Raji (cell line): ENCODE measurements at regions not wholly inside any gene's neighbourhood (a gene's known extent, or its start where the extent isn't known, plus 50 kb on each side); places are given as distances from the start of the nearest gene placed in this dataset.

Experiments
- POLR2A ChIP-seq: IDR thresholded peaks from 2 replicates; pipeline ENCODE4 v1.6.1; 2011; ENCODE audit warnings: low read depth, low read length, control low read depth; ENCODE audit not compliant: insufficient read depth

DNA sequence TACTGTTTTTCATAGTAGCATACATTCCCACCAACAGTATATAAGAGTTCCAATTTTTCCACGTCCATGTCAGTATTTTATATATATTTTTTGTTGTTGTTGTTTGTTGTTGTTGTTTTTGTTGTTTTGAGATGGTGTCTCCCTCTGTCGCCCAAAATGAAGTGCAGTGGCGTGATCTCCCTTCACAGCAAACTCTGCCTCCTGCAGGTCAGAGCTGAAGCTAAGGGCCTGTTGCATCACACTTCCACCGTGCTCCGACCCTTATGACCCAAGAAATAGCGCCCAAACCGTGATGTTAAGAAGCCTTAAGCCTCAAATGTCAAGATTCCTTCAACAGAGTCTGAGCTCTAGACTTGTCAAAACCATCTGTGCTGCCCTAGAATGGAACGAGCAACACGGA lies 2032.3 kb downstream of the MRPL39 start:
- no peak for TF ChIP-seq POLR2A

DNA sequence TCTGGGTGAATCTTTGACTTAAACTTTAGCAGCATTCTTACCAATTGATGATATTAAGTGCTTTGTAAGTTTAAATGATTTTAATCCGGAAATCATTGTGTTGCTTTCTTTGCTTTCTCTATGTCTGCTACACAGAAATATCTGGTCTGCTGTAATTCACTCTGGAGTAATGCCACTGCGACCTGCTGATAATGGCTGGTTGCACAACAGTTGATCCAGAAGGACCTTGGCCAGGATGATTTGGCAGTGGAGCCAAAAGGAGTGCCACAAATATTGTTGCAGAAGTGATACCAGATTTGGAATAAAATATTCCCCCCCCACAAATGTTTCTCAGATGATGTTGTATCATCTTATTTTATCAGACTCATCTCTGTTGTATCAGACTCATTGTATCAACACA lies 2063.9 kb downstream of the MRPL39 start:
- TF ChIP-seq POLR2A = no peak

DNA sequence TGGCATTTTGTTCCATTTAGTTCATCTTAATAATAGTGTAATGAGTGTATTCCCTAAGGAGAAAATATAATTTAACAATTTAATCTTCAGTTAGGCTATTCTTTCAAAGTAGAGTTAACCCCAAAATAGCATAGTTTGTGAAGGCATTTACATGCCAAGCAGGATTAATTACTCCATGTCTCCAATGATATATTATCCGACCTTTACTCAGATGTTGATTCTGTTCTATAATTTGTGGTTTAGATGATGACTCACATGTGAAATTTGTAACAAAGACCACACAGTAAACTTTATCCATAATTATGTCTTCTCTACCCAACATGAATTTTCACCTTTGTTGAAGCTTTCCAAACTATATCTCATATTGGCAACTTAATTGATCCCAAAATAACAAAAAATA lies 2065.2 kb downstream of the MRPL39 start:
- TF ChIP-seq POLR2A = no peak

DNA sequence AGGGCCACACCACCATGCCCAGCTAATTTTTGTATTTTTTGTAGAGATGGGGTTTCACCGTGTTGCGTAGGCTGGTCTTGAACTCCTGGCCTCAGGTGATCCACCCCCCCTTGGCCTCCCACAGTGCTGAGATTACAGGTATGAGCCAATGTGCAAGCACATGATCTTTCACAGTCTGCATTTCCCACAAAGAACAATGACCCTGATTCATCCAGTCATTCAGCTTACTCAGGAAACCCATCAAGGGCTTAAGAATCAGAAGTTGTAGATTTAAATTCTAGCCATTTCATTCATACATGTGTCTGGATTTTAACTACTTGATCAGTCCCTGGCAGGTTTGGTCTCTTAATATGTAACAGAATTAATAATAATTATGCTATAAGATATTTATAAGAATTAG lies 2065.7 kb downstream of the MRPL39 start:
- no peak for TF ChIP-seq POLR2A

DNA sequence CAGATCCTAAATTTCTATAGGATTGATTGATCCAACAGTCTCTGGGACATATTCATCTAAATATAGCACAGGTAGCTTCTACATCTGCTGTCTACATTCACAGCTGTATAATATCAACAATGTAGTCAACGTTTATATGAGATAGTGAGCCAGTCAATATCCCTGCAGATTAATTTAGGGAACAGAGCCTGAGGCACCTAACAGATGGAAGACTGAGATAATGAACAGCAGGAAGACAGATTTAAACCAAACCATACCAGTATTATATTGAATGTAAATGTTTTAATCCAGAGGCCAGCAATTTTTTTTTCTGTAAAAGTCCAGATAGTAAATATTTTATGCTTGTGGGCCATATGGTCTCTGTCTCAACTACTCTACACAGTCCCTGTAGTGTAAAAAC lies 2072.4 kb downstream of the MRPL39 start:
- TF ChIP-seq POLR2A = no peak

DNA sequence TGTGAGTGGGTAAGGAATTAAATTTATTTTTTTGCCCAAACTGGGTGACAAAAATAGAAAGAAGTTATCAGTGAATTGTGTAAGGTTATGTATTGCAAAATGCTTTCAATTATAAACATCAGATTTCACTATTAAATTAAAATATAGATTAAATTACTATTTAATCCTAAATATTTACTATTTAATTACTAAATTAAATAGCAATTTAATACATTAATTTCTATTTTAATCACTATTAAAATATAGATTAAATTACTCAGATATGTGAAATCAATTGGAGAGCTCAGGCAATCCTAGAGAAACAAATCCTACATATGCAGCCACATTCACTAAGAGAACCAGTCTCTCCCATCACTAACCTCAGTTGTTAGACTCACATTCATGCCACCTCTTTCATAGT lies 2075.8 kb downstream of the MRPL39 start:
- no peak for TF ChIP-seq POLR2A

DNA sequence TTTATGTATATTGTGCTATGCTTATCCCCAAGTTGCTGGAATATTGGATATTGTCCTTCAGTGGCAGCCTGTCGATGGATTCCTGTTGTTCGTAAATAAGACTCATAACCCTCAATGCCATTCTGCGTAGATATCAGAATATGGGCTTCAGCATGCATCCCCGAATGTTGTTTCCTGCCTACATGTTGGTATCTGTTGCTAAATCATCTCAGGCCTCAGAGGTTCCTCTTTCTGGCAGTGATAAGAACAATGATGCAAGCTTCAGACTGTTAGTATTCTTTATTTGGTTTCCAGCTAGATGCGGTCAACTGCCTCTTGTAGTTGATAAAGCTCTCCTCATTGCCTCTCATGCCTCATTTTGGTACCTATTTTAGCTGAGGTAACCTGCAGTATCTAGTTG lies 2082.6 kb downstream of the MRPL39 start:
- TF ChIP-seq POLR2A = no peak

DNA sequence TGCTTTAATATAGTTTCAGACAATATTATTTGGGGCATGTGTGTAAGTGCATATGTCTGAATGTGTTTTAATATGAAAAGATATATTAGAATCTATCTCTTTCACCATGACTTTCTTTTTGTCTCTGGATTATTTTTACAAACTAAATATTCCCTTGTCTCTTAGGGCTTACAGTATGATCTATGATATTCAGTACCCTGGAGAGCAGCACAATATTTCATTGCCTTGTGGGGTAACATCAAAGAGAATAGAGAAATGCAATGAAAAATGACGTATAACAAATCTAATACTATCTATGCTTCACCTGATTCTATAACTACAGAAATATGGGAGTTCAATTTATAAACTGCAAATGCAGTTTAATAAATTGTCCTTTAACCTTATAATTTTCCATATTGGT lies 2084.5 kb downstream of the MRPL39 start:
- TF ChIP-seq POLR2A = no peak

DNA sequence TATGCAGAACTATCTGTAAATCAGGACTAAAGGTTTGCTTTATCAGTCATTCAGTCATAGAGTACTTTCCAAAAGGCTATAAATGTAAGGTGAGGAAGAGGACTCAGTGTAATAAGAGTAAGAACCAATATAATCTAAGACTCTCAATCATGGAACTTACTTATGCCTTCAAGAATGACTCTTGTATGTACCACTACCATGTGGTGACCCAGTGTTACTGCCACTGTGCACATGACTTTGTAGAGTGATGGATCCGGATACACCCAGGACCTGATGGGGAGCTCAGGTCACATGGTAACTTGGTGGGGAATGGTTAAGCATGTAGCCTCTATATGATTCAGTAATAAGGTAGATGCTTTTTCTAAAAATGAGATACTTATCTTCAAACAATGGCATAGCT lies 2099.8 kb downstream of the MRPL39 start:
- TF ChIP-seq POLR2A = no peak

DNA sequence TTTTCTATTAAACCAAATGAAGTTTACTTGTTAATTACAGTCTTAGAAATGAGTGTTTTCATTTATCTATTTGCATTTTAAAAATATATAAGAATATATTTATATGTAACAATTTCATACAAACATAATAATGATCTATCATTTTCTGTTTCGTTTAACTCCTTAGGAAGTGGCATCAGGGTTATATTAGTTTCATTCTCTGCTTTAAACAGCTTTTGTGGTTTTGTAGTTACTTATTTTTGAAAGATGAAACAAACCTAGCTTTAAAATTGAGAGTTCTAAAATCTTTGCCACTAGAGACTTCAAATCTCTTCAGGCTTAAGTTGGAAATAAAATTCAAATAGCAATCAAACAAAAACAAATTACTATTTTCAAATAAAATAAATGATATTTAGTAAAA lies 2110.6 kb downstream of the MRPL39 start:
- TF ChIP-seq POLR2A = no peak

DNA sequence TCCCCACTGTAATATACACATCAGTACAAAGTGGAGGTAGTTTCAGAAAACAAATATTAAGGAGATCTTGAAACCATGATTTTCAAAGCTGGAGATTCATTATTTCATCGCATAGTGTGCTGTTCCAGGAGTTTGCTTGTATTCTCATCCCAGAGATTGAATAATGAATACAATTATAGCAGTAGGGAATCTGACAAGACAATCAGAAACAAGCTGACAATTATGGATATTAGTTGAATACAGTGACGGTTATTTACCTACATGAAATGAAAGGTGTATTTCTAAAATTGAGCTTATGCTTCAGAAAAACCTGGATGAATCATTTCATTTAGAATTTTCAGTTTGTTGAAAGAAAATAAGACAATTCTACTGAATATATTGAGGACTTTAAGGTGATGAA lies 2119.0 kb downstream of the MRPL39 start:
- no peak for TF ChIP-seq POLR2A

DNA sequence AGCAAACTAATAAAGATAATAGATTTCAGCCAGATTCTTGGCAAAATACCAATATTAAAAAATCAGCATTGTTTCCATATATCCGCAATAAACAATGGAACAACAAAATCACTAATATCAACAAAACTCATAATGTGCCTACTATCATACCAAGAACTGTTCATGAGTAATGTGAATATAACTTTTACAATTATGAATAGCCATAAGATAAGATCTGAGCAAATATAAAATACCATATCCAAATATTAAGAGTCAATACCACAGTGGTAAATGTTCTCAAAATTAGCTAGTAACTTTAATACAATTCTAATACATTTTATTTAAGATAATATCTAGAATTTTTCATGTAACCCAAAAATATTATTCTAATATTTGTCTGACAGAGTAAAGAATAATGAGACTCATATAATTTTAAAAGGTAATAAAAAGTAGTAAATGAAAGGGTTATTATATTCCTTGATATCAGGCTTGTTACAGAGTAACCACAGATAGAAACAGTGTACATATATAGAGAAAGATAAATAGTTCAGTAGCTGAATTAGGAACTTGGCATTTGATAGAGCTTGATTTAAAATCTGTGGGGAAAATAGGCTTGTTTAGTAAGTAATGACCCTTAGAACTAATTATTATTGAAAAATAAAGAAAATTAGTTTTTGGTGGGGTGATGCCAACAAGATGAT lies 2126.6 kb downstream of the MRPL39 start:
- no peak for TF ChIP-seq POLR2A

DNA sequence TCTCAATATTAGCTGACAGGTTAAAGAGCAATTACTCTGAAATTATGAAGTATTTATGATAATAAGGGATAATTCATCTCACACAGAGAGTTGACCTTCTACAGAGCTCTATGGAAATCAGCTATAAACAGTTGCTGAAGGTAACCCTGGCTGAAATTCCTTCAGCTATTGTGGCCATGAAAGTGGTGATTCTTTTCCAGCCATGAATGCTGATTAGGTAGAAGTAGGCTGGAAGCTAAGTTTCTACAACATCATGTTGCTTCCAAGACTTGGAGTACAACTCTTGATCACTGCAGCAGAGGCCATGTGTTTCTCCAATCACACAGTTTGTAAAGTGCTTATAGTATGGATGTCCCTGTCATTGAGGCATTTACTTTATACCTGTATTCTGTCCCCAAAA lies 2128.9 kb downstream of the MRPL39 start:
- TF ChIP-seq POLR2A = no peak

DNA sequence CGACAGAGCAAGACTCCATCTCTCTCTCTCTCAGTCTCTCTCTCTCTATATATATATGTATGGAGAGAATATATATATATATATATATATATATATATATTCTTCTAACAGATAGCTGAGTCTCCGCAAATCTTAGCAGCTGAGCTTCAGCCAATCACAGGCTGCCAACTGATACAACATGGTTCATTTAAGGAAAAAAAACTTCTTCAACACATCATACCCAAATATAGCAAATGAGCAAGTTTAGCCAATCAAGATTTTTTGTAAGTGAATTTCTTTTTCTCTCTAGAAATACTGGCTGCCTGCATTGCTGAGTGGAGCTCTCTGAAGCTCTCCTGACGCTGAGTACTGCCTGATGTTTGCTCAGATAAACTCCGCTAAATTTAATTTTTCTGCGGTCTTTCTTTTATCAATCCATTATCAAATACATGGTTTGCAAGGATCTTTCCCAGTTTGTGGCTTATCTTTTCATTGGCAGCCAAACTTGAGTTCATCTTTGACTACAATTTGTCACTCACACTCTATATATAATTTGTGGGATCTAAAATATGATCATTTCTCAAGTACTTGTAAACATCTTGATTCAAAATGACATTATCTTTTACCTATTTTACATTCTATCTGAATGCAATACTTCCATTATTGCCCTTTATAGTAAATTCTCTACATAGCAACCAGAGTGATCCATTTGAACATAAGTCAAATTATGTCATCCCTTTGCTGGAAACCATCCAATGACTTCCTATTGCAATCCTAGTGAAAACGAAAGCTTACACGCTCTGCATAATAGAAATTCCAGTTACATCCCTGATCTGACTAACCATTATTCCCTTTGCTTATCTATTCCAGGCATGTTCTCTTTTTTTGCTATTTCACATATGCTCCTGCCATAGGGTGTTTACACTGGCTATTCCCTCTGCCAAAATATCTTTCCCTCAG lies 2131.7 kb downstream of the MRPL39 start:
- no peak for TF ChIP-seq POLR2A

DNA sequence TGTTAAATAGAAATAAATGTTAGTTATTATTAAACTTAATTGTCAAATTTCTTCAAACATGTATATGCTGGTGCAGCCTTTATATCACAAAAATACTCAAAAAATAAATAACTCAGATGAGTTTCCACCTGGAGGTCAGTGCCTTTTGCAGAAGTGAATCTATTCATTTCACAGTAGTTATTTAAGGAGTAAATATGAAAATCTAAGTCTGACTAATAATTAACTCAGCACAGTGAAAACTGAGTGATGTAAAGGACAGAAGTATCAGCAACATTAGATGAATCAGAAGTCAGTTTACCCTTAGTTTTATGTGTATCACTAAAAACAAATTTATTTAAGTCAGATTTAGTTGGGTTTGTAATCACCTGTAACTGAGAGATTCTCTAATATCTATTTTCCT lies 2135.4 kb downstream of the MRPL39 start:
- TF ChIP-seq POLR2A = no peak

DNA sequence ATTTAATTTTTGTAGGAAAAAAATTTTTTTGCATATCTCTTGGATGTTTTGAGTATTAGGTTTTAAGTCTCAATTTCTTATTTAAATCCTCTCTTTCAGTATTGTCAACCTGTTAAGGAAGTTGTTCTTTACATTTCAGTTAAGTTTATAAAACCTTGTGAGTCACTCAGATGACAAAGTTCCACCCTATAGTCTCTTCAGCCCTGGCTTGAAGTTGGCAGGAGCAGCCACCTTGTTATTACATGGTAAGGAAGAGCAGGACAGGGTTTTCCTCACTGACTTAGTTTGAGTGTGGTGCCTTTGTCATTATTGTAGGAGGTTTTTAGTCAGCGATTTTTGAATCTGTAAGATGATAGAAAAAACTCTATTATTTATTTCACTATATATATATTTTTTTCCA lies 2143.9 kb downstream of the MRPL39 start:
- no peak for TF ChIP-seq POLR2A
